Liver (tissue), 8 donors: ENCODE measurements at regions not wholly inside any gene's neighbourhood (a gene's known extent, or its start where the extent isn't known, plus 50 kb on each side); places are given as distances from the start of the nearest gene placed in this dataset.

Source experiments
- DNase-seq: peaks from one replicate; pipeline ENCODE4 v3.0.0-alpha.2; 2017; ENCODE audit warnings: low spot score
- H3K27ac ChIP-seq, 2 donors: one replicate each; pipeline ENCODE4 v1.7.0; 2013; ENCODE audit warnings: inconsistent platforms in 2 of 2, low read length in 2 of 2, control low read depth in 1 of 2, low read depth in 1 of 2, mild to moderate bottlenecking in 1 of 2
- H3K27me3 ChIP-seq, 4 donors: one replicate each; pipeline versions ENCODE4 v1.6.1 to v1.7.0; 2013; ENCODE audit warnings: low read length in 3 of 4, inconsistent platforms in 1 of 4, mild to moderate bottlenecking in 1 of 4, moderate library complexity in 1 of 4; ENCODE audit not compliant: control insufficient read depth in 4 of 4, insufficient read depth in 4 of 4
- H3K36me3 ChIP-seq, 4 donors: one replicate each; pipeline versions ENCODE4 v1.6.1 to v1.7.0; 2013; ENCODE audit warnings: low read length in 3 of 4, mild to moderate bottlenecking in 3 of 4, low read depth in 1 of 4, moderate library complexity in 1 of 4; ENCODE audit not compliant: control insufficient read depth in 4 of 4, insufficient read depth in 3 of 4
- H3K4me1 ChIP-seq, 4 donors: one replicate each; pipeline versions ENCODE4 v1.6.1 to v1.7.0; 2013; ENCODE audit warnings: low read length in 3 of 4, mild to moderate bottlenecking in 3 of 4, moderate library complexity in 1 of 4; ENCODE audit not compliant: control insufficient read depth in 4 of 4, insufficient read depth in 4 of 4
- H3K4me3 ChIP-seq, 3 donors: one replicate each; pipeline versions ENCODE4 v1.6.1 to v1.7.0; 2013; ENCODE audit warnings: low read length in 3 of 3, control low read depth in 1 of 3, low read depth in 1 of 3, mild to moderate bottlenecking in 1 of 3
- H3K9ac ChIP-seq, 2 donors: one replicate each; pipeline ENCODE4 v1.7.0; 2013; ENCODE audit warnings: low read length in 2 of 2, mild to moderate bottlenecking in 2 of 2, moderate library complexity in 2 of 2, control low read depth in 1 of 2, low read depth in 1 of 2
- H3K9me3 ChIP-seq, 4 donors: one replicate each; pipeline versions ENCODE4 v1.6.1 to v1.7.0; 2013; ENCODE audit warnings: low read length in 3 of 4; ENCODE audit not compliant: control insufficient read depth in 4 of 4
- EGR1 ChIP-seq, 2 donors: IDR thresholded peaks; 2 replicates each; pipeline ENCODE4 v1.6.1; 2016 to 2018; ENCODE audit warnings: antibody characterized with exemption in 2 of 2, low read depth in 2 of 2
- FOXA1 ChIP-seq: IDR thresholded peaks from 2 replicates; pipeline ENCODE4 v1.6.1; 2016; ENCODE audit warnings: antibody characterized with exemption
- FOXA2 ChIP-seq: IDR thresholded peaks from 2 replicates; pipeline ENCODE4 v1.6.1; 2016; ENCODE audit warnings: antibody characterized with exemption
- HNF4A ChIP-seq, 2 donors: conservative IDR thresholded peaks; 2 replicates each; pipeline ENCODE4 v1.6.1; 2016; ENCODE audit warnings: antibody characterized with exemption in 2 of 2, mild to moderate bottlenecking in 2 of 2
- HNF4G ChIP-seq: IDR thresholded peaks from 2 replicates; pipeline ENCODE4 v1.6.1; 2016; ENCODE audit warnings: antibody characterized with exemption
- JUND ChIP-seq, 2 donors: IDR thresholded peaks; 2 replicates each; pipeline ENCODE4 v1.6.1; 2016; ENCODE audit warnings: antibody characterized with exemption in 2 of 2
- NR2F2 ChIP-seq: IDR thresholded peaks from 2 replicates; pipeline ENCODE4 v1.6.1; 2016; ENCODE audit warnings: antibody characterized with exemption
- RAD21 ChIP-seq, 2 donors: IDR thresholded peaks; 2 replicates each; pipeline ENCODE4 v1.6.1; 2016; ENCODE audit warnings: antibody characterized with exemption in 2 of 2, mild to moderate bottlenecking in 2 of 2
- RXRA ChIP-seq, 2 donors: IDR thresholded peaks; 2 replicates each; pipeline ENCODE4 v1.6.1; 2017 to 2018; ENCODE audit warnings: antibody characterized with exemption in 2 of 2, mild to moderate bottlenecking in 1 of 2
- SP1 ChIP-seq: IDR thresholded peaks from 2 replicates; pipeline ENCODE4 v1.6.1; 2018; ENCODE audit warnings: antibody characterized with exemption, mild to moderate bottlenecking
- TAF1 ChIP-seq: conservative IDR thresholded peaks from 2 replicates; pipeline ENCODE4 v1.6.1; 2016; ENCODE audit warnings: antibody characterized with exemption, mild to moderate bottlenecking
- YY1 ChIP-seq: IDR thresholded peaks from 2 replicates; pipeline ENCODE4 v1.6.1; 2016; ENCODE audit warnings: antibody characterized with exemption, mild to moderate bottlenecking
- WGBS: extraction: QIAGEN DNeasy Blood & Tissue Kit; methylation state at CpG from one replicate; pipeline ENCODE4 v1.1.7; 2013; 5-methylcytosine and 5-hydroxymethylcytosine counted together
- TF ChIP-seq, protein P1 (sequence below): fragments of 150-350 bp; IDR thresholded peaks from 2 replicates; pipeline ENCODE4 v1.5.1; 2017; ENCODE audit warnings: improper control_type of control experiment, low read depth, low read length; ENCODE audit not compliant: missing input control
- TF ChIP-seq, protein P2 (sequence below): IDR thresholded peaks from 2 replicates; pipeline ENCODE4 v1.6.1; 2016; ENCODE audit warnings: antibody characterized with exemption
- TF ChIP-seq, protein P3 (sequence below): IDR thresholded peaks from 2 replicates; pipeline ENCODE4 v1.6.1; 2016; ENCODE audit warnings: antibody characterized with exemption
- TF ChIP-seq, protein P4 (sequence below): IDR thresholded peaks from 2 replicates; pipeline ENCODE4 v1.6.1; 2016; ENCODE audit warnings: antibody characterized with exemption
- donor health status: healthy.
- donor health status: healthy.
- donor health status: healthy.
- donor health status: healthy.
- donor health status: healthy.

DNA sequence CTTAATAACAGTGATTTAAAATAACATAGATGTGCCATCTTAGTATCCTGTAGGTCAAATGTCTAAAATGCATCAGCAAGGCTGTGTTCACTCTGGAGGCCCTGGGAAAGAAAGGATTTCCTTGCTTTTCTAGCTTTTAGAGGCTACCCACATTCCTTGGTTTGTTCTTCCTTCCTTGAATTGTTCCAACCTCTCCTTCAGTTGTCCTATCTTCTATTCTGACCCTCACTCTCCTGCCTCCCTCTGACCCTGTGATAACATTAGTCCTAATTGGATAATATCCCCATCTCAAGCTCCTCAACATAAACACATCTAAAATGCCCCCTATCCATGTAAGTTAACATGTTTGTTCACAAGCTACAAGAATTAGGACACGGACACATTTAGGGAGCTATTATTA is 733.5 kb downstream of the SOCS6 start:
- no peak for TF ChIP-seq RAD21 (IDR thresholded peaks at IDR 0.05)
- TF ChIP-seq JUND (IDR thresholded peaks at IDR 0.05) = no peak
- TF ChIP-seq TAF1 = no peak
- no peak for TF ChIP-seq HNF4A (conservative IDR thresholded peaks at IDR 0.05)
- TF ChIP-seq YY1 = no peak
- TF ChIP-seq, protein P1, sequence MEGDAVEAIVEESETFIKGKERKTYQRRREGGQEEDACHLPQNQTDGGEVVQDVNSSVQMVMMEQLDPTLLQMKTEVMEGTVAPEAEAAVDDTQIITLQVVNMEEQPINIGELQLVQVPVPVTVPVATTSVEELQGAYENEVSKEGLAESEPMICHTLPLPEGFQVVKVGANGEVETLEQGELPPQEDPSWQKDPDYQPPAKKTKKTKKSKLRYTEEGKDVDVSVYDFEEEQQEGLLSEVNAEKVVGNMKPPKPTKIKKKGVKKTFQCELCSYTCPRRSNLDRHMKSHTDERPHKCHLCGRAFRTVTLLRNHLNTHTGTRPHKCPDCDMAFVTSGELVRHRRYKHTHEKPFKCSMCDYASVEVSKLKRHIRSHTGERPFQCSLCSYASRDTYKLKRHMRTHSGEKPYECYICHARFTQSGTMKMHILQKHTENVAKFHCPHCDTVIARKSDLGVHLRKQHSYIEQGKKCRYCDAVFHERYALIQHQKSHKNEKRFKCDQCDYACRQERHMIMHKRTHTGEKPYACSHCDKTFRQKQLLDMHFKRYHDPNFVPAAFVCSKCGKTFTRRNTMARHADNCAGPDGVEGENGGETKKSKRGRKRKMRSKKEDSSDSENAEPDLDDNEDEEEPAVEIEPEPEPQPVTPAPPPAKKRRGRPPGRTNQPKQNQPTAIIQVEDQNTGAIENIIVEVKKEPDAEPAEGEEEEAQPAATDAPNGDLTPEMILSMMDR = no peak
- H3K9me3 ChIP-seq = no peaks in the 10 kb centered on the region
- H3K9ac ChIP-seq = no peak overlapping the region
- no peak overlapping the region for H3K27ac ChIP-seq
- H3K27me3 ChIP-seq = no peaks in the 10 kb centered on the region
- no peaks in the 10 kb centered on the region for H3K4me1 ChIP-seq
- WGBS = 84% methylated on average over 1 of the region's 1 CpG
- H3K36me3 ChIP-seq = no peaks in the 10 kb centered on the region
- no peak for DNase-seq
- no peak overlapping the region for H3K4me3 ChIP-seq

DNA sequence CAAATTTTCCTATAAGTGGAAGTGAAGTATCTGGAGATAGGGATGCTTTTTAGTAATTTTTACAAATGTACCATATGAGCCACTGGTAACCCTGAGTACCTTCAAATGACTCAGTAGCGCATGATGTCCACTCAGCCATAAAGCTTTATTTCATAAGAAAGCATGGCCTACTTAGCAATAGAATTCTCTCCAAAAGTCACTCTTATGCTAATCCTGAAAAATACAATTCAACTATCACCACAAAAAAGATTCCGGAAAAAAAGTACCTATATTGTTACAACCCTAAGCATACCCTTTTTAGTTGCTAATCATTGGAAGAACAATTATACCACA is 732.2 kb downstream of the SOCS6 start:
- Histone ChIP-seq H3K27ac (no peak overlapping the region), H3K36me3 (no peaks in the 10 kb centered on the region), H3K4me1 (no peaks in the 10 kb centered on the region), H3K9me3 (no peaks in the 10 kb centered on the region), H3K27me3 (no peaks in the 10 kb centered on the region), H3K4me3 (no peak overlapping the region), H3K9ac (no peak overlapping the region)
- no peak for TF ChIP-seq HNF4A (conservative IDR thresholded peaks at IDR 0.05)
- TF ChIP-seq, protein P2, sequence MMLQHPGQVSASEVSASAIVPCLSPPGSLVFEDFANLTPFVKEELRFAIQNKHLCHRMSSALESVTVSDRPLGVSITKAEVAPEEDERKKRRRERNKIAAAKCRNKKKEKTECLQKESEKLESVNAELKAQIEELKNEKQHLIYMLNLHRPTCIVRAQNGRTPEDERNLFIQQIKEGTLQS = no peak
- no peak for TF ChIP-seq HNF4G
- no peak for TF ChIP-seq NR2F2
- no peak for TF ChIP-seq TAF1
- TF ChIP-seq RXRA (IDR thresholded peaks at IDR 0.05) = no peak
- no peak for TF ChIP-seq FOXA2
- no peak for TF ChIP-seq SP1
- TF ChIP-seq EGR1 (IDR thresholded peaks at IDR 0.05; ENCODE audit: low read depth in 2 of 2) = no peak
- TF ChIP-seq, protein P3, sequence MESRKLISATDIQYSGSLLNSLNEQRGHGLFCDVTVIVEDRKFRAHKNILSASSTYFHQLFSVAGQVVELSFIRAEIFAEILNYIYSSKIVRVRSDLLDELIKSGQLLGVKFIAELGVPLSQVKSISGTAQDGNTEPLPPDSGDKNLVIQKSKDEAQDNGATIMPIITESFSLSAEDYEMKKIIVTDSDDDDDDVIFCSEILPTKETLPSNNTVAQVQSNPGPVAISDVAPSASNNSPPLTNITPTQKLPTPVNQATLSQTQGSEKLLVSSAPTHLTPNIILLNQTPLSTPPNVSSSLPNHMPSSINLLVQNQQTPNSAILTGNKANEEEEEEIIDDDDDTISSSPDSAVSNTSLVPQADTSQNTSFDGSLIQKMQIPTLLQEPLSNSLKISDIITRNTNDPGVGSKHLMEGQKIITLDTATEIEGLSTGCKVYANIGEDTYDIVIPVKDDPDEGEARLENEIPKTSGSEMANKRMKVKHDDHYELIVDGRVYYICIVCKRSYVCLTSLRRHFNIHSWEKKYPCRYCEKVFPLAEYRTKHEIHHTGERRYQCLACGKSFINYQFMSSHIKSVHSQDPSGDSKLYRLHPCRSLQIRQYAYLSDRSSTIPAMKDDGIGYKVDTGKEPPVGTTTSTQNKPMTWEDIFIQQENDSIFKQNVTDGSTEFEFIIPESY = no peak
- no peak for TF ChIP-seq RAD21 (IDR thresholded peaks at IDR 0.05)
- TF ChIP-seq, protein P4, sequence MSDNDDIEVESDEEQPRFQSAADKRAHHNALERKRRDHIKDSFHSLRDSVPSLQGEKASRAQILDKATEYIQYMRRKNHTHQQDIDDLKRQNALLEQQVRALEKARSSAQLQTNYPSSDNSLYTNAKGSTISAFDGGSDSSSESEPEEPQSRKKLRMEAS = no peak
- TF ChIP-seq JUND (IDR thresholded peaks at IDR 0.05) = no peak
- TF ChIP-seq FOXA1 = no peak
- TF ChIP-seq, protein P1 = no peak
- no peak for DNase-seq
- WGBS = 93% methylated on average over 2 of the region's 2 CpGs
